Osteoblast (primary cell): ENCODE measurements at regions not wholly inside any gene's neighbourhood (a gene's known extent, or its start where the extent isn't known, plus 50 kb on each side); places are given as distances from the start of the nearest gene placed in this dataset.
A peak's percentile ranks its signal among the peaks of the same experiment; 100 is the strongest.

Source experiments
- DNase-seq: peaks from one replicate; pipeline ENCODE4 v3.0.0; 2011; ENCODE audit warnings: low spot score, mixed read lengths; ENCODE audit not compliant: insufficient read length; ENCODE audit errors: missing footprints
- H2AFZ ChIP-seq: 2 replicates; pipeline ENCODE4 v1.6.0; 2011; ENCODE audit warnings: mild to moderate bottlenecking, low read length
- H3K27ac ChIP-seq: 2 replicates; pipeline ENCODE4 v1.5.1; 2011; ENCODE audit warnings: mild to moderate bottlenecking, low read depth, low read length, moderate library complexity
- H3K27me3 ChIP-seq: 2 replicates; pipeline ENCODE4 v1.6.0; 2012; ENCODE audit warnings: mild to moderate bottlenecking, control low read depth, inconsistent platforms, low read length, moderate library complexity; ENCODE audit not compliant: insufficient read depth
- H3K36me3 ChIP-seq: 2 replicates; pipeline ENCODE4 v1.5.1; 2011; ENCODE audit warnings: mild to moderate bottlenecking, low read length, control low read depth, moderate library complexity; ENCODE audit not compliant: insufficient read depth
- H3K4me1 ChIP-seq: 2 replicates; pipeline ENCODE4 v1.5.1; 2011; ENCODE audit warnings: mild to moderate bottlenecking, low read length, control low read depth, moderate library complexity; ENCODE audit not compliant: insufficient read depth
- H3K4me2 ChIP-seq: 2 replicates; pipeline ENCODE4 v1.6.0; 2011; ENCODE audit warnings: mild to moderate bottlenecking, low read length; ENCODE audit not compliant: insufficient read depth
- H3K4me3 ChIP-seq: fragments of 200-600 bp; sonication (generic); 3 replicates; pipeline ENCODE4 v1.5.1; 2012; ENCODE audit warnings: mild to moderate bottlenecking, low read length, inconsistent platforms; ENCODE audit not compliant: insufficient read depth
- H3K79me2 ChIP-seq: 2 replicates; pipeline ENCODE4 v1.6.0; 2012; ENCODE audit warnings: mild to moderate bottlenecking, low read length, control low read depth, inconsistent platforms; ENCODE audit not compliant: insufficient read depth
- H3K9me3 ChIP-seq: 2 replicates; pipeline ENCODE4 v1.5.1; 2011; ENCODE audit warnings: low read depth, low read length, control low read depth
- H4K20me1 ChIP-seq: 2 replicates; pipeline ENCODE4 v1.6.0; 2012; ENCODE audit warnings: mild to moderate bottlenecking, low read length, control low read depth; ENCODE audit not compliant: insufficient read depth
- TF ChIP-seq, protein P1 (sequence below): IDR thresholded peaks from 2 replicates; pipeline ENCODE4 v1.5.1; 2011; ENCODE audit warnings: mild to moderate bottlenecking, low read depth, low read length, moderate library complexity; ENCODE audit errors: extremely low read depth

DNA sequence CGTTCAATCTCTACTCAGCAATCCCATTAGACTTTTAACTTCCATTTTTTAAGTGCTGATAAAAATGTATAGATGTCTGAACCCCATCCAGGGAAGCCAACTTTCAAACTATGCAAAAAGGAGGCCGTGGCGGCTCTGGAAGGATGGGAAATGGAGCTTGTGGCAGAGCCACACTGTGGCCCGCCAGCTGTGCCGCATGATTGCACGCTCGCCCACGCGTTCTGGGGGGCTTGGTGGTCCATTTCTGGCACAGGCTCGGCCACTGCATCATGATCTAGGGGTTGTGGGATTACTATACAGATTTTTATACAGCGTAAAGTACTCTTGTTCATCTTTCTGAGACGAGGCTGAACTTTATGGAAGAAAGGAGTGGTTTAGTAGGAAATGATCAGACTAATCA lies 57.6 kb downstream of the FOXL1 start:
- no peak for DNase-seq
- Histone ChIP-seq H3K79me2 (peaks cover 8% of the 10 kb centered on the region), H3K4me3 (peak overlapping the region; percentile 30), H3K9me3 (no peaks in the 10 kb centered on the region), H3K36me3 (no peaks in the 10 kb centered on the region), H4K20me1 (no peaks in the 10 kb centered on the region), H2AFZ (peak overlapping the region; percentile 23), H3K4me1 (peaks cover 41% of the 10 kb centered on the region), H3K4me2 (peak overlapping the region; percentile 62), H3K27ac (peak overlapping the region; percentile 93), H3K27me3 (no peaks in the 10 kb centered on the region)
- TF ChIP-seq, protein P1, sequence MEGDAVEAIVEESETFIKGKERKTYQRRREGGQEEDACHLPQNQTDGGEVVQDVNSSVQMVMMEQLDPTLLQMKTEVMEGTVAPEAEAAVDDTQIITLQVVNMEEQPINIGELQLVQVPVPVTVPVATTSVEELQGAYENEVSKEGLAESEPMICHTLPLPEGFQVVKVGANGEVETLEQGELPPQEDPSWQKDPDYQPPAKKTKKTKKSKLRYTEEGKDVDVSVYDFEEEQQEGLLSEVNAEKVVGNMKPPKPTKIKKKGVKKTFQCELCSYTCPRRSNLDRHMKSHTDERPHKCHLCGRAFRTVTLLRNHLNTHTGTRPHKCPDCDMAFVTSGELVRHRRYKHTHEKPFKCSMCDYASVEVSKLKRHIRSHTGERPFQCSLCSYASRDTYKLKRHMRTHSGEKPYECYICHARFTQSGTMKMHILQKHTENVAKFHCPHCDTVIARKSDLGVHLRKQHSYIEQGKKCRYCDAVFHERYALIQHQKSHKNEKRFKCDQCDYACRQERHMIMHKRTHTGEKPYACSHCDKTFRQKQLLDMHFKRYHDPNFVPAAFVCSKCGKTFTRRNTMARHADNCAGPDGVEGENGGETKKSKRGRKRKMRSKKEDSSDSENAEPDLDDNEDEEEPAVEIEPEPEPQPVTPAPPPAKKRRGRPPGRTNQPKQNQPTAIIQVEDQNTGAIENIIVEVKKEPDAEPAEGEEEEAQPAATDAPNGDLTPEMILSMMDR: no peak

DNA sequence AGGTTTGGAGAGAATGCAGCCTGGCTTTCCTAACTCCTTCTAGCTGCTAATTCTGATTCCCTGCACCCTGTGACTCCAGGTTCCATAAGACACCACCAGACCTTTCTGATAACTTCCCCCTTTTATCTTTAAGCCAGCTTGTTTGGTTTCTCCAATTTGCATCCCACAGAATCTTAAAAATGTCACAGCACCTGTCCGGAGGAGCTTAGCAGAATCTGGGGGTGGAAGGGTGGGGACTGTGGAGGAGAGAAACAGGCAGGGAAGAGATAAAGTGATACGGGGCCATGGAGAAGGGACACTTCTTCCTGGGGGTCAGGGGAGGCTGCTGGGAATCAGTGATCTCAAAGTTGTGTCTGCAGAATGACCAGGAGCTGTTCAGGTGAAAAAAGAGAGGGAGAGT lies 59.4 kb downstream of the FOXL1 start:
- no peak for DNase-seq
- Histone ChIP-seq H3K36me3 (no peaks in the 10 kb centered on the region), H3K27me3 (no peaks in the 10 kb centered on the region), H2AFZ (no peak overlapping the region), H3K27ac (no peak overlapping the region), H3K79me2 (peaks cover 8% of the 10 kb centered on the region), H3K4me1 (peaks cover 25% of the 10 kb centered on the region), H3K4me3 (no peak overlapping the region), H4K20me1 (no peaks in the 10 kb centered on the region), H3K4me2 (no peak overlapping the region), H3K9me3 (no peaks in the 10 kb centered on the region)
- TF ChIP-seq, protein P1: no peak

DNA sequence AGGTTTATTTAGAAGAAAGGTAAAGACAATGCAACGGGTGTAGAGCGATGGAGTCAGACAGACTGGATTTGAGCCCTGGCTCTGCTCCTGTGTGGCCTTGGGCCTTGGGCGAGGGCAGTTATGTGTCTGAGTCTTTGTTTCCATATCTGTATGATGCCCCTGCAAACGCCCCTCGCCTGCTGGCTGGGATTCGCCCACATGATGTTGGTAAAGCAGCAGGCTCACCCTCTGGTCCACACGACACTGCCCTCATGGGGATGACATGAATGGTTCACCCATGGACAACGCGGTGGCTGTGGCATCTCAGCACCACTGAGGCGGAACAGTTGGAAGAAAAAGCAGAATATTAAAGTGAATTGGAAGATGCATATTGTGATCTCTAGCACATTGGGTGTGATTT lies 60.3 kb downstream of the FOXL1 start:
- Histone ChIP-seq H2AFZ (no peak overlapping the region), H3K27me3 (no peaks in the 10 kb centered on the region), H3K36me3 (no peaks in the 10 kb centered on the region), H3K4me1 (peaks cover 25% of the 10 kb centered on the region), H3K79me2 (peaks cover 5% of the 10 kb centered on the region), H3K9me3 (no peaks in the 10 kb centered on the region), H3K27ac (no peak overlapping the region), H4K20me1 (no peaks in the 10 kb centered on the region), H3K4me3 (no peak overlapping the region), H3K4me2 (no peak overlapping the region)
- no peak for DNase-seq
- TF ChIP-seq, protein P1: no peak

DNA sequence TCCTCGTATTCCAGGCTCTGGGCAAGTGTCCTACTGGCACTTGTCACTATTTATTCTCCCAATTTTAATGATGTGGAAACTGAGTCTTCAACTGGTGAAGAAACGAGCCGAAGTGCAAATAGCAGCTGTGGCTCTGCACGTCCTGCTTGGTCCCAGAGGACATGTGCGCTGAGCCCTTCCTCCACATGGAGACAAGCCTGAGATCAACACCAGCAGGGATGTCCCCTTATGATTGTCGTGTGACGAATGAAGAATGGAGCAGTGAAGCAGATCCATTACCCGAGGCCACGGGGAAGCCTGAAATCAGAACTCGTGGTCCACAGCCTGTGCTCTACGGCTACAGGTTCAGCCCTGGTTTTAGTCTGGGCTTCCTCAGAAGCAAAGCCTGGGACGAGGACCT lies 61.0 kb downstream of the FOXL1 start:
- H2AFZ ChIP-seq: no peak overlapping the region
- no peaks in the 10 kb centered on the region for H4K20me1 ChIP-seq
- H3K27ac ChIP-seq: no peak overlapping the region
- H3K27me3 ChIP-seq: no peaks in the 10 kb centered on the region
- peaks cover 22% of the 10 kb centered on the region for H3K4me1 ChIP-seq
- no peak overlapping the region for H3K4me2 ChIP-seq
- peaks cover 2% of the 10 kb centered on the region for H3K79me2 ChIP-seq
- H3K4me3 ChIP-seq: no peak overlapping the region
- TF ChIP-seq, protein P1: no peak
- no peak for DNase-seq
- H3K9me3 ChIP-seq: no peaks in the 10 kb centered on the region
- no peaks in the 10 kb centered on the region for H3K36me3 ChIP-seq
